Kasumi-1 (cell line): ENCODE measurements at regions not wholly inside any gene's neighbourhood (a gene's known extent, or its start where the extent isn't known, plus 50 kb on each side); places are given as distances from the start of the nearest gene placed in this dataset.

Experiments
- DNase-seq, 2 experiments: peaks; one replicate each; lab custom pipeline; 2025; lab: John Stamatoyannopoulos, UW

DNA sequence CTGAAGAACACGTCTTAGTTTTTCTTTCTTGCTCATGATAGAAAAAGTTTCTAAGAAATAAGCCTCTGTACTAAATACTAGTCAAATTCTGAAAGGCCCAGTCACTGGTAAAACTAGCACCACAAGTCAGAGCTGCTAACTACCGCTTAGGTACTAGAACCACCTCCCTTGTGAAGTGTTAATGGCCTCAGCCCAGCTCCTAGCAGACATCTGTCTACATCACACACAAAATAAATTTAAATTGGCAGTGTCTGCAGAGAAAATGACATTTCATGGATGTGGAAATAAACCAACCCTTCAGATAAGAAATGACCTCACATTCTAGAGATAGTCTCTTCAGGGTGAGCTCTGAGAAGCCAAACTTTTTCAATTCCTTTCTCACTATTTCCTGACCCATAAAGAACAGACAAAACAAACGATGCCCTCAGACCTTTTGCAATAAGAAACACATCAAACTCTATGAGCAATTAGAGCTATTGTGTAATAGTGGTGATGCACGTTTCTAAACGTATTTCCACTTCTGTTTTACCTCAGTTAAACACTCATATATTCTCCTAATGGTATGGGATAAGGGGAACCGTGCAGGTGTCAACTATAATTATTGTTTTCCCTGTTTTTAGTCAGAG lies 70.3 kb upstream of the DSG1 start:
- no peak for DNase-seq

DNA sequence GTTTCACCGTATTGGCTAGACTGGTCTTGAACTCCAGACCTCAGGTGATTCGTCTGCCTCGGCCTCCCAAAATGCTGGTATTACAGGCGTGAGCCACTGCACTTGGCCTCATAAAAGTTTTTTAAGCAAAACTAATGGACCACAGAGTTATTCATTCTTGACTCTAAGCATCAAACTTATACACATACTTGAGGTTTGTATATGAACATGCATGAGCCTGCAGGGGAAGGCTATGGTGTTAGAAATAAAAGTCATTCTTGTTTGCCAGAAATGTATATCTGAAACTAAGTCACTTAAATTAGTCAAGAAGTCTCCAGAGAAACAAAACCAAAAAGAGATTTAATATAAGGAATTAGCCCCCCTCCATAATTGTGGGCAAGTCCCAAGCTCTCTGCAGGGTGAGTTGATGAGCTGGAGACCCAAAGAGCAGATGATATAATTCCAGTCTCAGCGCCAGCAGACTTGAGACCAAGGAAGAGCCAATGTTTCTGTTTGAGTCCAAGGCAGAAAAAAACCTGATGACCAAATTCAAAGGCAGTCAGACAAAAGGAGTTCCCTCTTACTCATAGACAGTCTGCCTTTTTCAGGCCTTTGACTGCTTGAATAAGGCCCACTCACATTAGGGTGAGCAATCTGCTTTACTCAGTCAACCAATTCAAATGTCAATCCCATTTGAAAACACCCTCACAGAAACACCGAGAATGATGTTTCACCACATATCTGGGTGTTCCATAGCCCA lies 69.0 kb upstream of the DSG1 start:
- DNase-seq, result no peak

DNA sequence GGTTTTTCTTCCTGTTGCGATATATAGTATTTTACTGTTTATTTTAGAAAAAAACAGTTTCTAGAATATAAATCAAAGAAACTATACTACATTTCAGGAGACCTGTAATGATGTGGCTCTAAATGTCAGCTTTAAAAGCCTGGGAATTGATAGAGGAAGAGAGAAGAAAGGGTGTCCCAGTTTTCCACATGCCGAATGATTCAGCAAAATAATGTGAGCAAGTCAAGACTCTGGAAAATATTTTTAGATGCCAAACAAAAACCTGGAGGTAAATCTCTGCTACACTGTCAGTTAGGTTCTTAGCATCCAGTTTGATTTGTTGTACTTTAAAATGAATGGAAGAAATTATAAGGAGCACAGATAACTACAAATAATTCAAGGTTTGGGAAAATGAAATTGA lies 67.1 kb upstream of the DSG1 start:
- no peak for DNase-seq

DNA sequence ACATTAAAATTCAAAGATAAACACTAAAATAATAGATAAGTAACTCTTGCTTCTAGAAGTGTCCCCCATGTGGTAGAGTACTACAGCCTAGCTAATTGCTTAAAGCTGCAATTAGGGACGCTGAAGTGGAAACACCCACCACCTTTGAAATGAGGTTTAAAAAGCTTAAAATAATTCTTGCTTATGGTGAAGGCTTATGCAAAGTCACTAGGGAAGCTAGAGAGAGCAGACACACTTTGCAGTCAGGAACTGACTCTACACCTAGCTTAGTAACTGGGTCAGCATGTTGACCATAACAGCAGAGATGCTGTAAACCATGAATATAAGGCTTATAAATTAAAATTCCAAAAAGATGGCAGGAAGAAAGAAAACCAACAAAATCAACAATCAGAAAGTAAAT lies 65.4 kb upstream of the DSG1 start:
- DNase-seq, result no peak

DNA sequence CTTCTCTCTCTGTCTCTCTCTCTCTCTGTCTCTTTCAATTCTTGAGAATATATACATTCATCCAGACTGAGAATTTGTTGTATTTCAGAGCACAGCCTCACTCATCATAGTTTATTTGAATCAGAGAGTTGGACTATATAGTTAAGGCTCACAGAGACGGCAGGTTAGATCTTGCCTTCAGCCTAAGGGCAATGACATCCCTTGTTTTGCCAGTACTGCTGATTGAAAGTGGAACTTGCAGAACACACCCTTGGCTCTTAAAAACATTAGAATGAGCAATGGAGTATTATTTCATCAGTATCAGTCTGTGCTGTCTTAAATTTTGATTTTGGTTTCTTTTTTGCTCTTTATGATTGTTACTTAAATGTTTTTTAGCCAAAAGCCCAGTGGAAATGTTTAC lies 62.0 kb upstream of the DSG1 start:
- DNase-seq, result no peak

DNA sequence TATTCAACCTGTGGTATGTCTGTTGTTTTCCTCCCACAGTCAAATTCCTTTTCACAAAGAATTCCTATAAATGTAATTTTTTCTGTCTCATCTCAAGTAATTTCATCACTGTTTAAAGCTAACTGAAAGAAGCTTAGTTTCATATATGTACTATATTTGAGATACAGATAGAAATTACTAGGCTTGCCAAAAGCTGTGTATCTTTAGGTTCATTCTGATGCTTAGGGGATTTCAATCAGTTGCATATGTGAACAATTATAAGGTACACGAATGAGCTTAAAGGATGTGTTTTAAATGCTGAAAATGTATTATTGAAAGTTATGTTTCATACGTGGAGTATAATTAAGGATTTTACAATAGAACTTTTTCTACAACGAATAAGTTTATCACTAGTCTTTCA lies 59.2 kb upstream of the DSG1 start:
- DNase-seq, result no peak

DNA sequence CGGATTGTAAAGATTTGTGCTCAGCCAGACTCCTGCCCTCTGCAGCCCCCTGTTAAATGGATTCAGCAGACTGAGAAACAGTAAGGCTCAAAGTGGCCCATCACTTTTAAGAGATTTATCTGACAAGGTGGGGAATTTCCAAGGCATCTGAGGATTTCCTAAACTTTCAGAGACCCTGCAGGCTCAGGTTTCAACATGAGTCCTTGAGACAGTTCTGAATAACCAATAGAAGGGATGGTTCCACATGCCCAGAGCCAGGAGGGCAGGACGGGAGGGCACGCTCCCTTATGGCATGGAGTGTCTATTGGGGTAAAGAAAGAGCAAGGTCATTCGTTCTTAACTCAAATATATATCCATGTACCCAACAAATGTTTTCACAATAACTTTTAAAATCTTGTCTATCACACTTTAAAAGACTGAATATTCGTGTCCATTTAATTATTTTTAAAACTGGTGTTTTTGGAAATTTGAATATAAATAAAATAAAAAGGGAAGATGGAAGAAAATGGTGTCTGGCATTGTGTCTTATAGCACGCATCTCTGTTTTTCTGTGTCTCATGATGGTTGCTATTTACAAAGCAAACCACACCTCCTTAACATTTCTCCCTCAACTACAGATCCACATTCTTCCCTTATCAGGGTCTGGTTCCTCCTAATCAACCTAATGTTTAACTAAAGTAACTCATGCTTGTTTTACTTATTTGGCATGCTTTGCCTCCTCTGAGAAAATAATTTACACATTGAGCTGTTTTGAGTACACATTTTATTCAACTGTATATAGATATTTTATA lies 56.0 kb upstream of the DSG1 start:
- no peak for DNase-seq

DNA sequence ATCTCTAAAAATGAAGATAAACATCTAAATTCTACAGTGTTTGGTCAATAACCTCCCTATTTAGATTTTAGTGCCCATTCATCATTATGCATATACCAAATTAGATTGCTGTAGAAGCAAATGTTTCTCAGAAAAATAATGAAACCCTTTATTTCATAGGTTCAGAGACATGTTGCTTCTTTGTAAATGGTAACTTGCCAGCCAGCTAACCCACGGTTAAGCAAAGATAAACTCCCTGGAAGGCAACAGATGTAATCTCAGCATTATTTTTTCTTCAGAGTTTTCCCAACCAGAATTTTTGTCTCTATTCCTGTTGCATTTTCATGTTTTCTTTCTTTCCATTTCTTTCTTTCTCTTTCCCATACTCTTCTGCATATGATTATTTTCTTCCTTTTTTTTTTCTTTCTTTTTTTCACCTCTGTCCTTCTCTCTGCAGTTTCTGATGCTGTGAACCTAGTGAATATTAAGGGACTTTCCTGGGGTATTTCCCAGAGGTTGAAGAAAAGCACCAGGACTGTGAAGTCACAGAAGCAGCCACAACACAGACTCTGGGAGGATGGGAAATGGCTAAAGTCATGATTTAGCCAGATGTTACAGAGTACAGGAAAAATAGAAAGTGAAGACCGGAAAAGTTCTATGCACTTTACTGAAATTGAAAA lies 50.0 kb upstream of the DSG1 start:
- no peak for DNase-seq
